Keratinocyte (primary cell): ENCODE measurements at regions not wholly inside any gene's neighbourhood (a gene's known extent, or its start where the extent isn't known, plus 50 kb on each side); places are given as distances from the start of the nearest gene placed in this dataset.
"Not testable (repeated sequence)": the region's sequence is repeated elsewhere in the genome, so short reads cannot be mapped to it uniquely, and the experiment has no call there.

ENCODE experiments used
- DNase-seq: peaks from one replicate; pipeline ENCODE4 v3.0.0-alpha.2; 2011; ENCODE audit warnings: low read depth, missing footprints, low spot score
- FAIRE-seq: peaks from 2 replicates; lab custom pipeline; 2011; peaks lifted over from hg19 to GRCh38; lab: Jason Lieb, UNC
- H2AFZ ChIP-seq: 2 replicates; pipeline ENCODE4 v1.6.0; 2012; ENCODE audit warnings: low read length, control low read depth, inconsistent platforms; ENCODE audit not compliant: control insufficient read depth
- H3K27ac ChIP-seq: 2 replicates; pipeline ENCODE4 v1.5.1; 2011; ENCODE audit warnings: low read length; ENCODE audit not compliant: control insufficient read depth, insufficient read depth
- H3K27me3 ChIP-seq: 3 replicates; pipeline ENCODE4 v1.6.0; 2011; ENCODE audit warnings: low read length; ENCODE audit not compliant: control insufficient read depth, insufficient read depth; ENCODE audit errors: extremely low read depth
- H3K36me3 ChIP-seq, 2 experiments: 2 replicates in 1 of 2; 3 replicates in 1 of 2; pipeline ENCODE4 v1.5.1; 2011; ENCODE audit warnings: low read length in 2 of 2, mild to moderate bottlenecking in 1 of 2; ENCODE audit not compliant: control insufficient read depth in 2 of 2, insufficient read depth in 2 of 2; ENCODE audit errors: extremely low read depth in 1 of 2
- H3K4me1 ChIP-seq: 3 replicates; pipeline ENCODE4 v1.5.1; 2011; ENCODE audit warnings: low read length; ENCODE audit not compliant: control insufficient read depth, insufficient read depth; ENCODE audit errors: extremely low read depth
- H3K4me2 ChIP-seq: 3 replicates; pipeline ENCODE4 v1.6.0; 2011; ENCODE audit warnings: low read depth, low read length; ENCODE audit not compliant: control insufficient read depth, insufficient read depth; ENCODE audit errors: extremely low read depth
- H3K4me3 ChIP-seq, 3 experiments: fragments of 200-600 bp in 1 of 3; sonication (generic) in 1 of 3; 2 replicates in 2 of 3; 3 replicates in 1 of 3; pipeline ENCODE4 v1.5.1; 2011 to 2016; ENCODE audit warnings: low read length in 3 of 3, mild to moderate bottlenecking in 3 of 3, control low read depth in 2 of 3, inconsistent platforms in 1 of 3, low read depth in 1 of 3, mixed read lengths in 1 of 3, mixed run types in 1 of 3, moderate library complexity in 1 of 3; ENCODE audit not compliant: control insufficient read depth in 2 of 3, insufficient read depth in 2 of 3; ENCODE audit errors: extremely low read depth in 1 of 3
- H3K79me2 ChIP-seq: 2 replicates; pipeline ENCODE4 v1.6.0; 2012; ENCODE audit warnings: low read length; ENCODE audit not compliant: control insufficient read depth, insufficient read depth
- H3K9ac ChIP-seq: 3 replicates; pipeline ENCODE4 v1.6.0; 2011; ENCODE audit warnings: low read length; ENCODE audit not compliant: control insufficient read depth, insufficient read depth; ENCODE audit errors: extremely low read depth
- H3K9me1 ChIP-seq: 3 replicates; pipeline ENCODE4 v1.6.0; 2011; ENCODE audit warnings: low read length; ENCODE audit not compliant: control insufficient read depth, insufficient read depth; ENCODE audit errors: extremely low read depth
- H3K9me3 ChIP-seq: 2 replicates; pipeline ENCODE4 v1.5.1; 2012; ENCODE audit warnings: low read depth, low read length; ENCODE audit not compliant: control insufficient read depth
- H4K20me1 ChIP-seq: 3 replicates; pipeline ENCODE4 v1.6.0; 2011; ENCODE audit warnings: low read length; ENCODE audit not compliant: control insufficient read depth, insufficient read depth; ENCODE audit errors: extremely low read depth
- EZH2 ChIP-seq: IDR thresholded peaks from one replicate; pipeline ENCODE4 v1.6.1; 2012; ENCODE audit warnings: inconsistent platforms, mild to moderate bottlenecking, low read length, moderate library complexity
- dilution Hi-C: fragments of 300-500 bp; cut with MboI; formaldehyde crosslinking; loops from one replicate; pipeline ENCODE4 v1.7.0; 2020; ENCODE audit warnings: low sequenced_read_pairs; ENCODE audit not compliant: extremely low pct_ligation_motif_present
- TF ChIP-seq, protein P1 (sequence below), 3 experiments: IDR thresholded peaks in 1 of 3; conservative IDR thresholded peaks in 1 of 3; optimal IDR thresholded peaks in 1 of 3; 2 replicates in 2 of 3; 3 replicates in 1 of 3; pipeline versions ENCODE3 to v1.5.1; 2011; ENCODE audit warnings: low read length in 3 of 3, mild to moderate bottlenecking in 3 of 3, moderate library complexity in 2 of 3, control low read depth in 1 of 3, inconsistent platforms in 1 of 3; ENCODE audit not compliant: insufficient read depth in 2 of 3; ENCODE audit errors: extremely low read depth in 1 of 3

DNA sequence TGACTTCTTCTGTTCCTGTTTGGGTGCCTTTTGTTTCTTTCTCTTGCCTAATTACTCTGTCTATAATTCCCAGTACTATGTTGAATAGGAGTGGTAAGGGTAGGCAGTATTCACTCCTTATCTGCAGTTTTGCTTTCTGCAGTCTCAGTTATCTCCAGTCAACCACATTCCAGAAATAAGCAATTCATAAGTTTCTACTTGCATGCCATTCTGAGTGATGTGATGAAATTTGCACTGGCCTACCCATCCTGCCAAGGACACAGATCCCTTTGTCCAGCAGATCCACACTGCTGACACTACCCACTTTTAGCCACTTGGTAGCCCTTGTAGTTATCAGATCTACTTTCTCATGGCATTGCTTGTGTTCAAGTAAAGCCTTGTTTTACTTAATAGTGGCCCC lies 971.6 kb upstream of the INTU start:
- Histone ChIP-seq H3K4me2 (no peak overlapping the region), H2AFZ (no peak overlapping the region), H3K36me3 (no peaks in the 10 kb centered on the region), H3K9ac (no peak overlapping the region), H3K9me1 (no peaks in the 10 kb centered on the region), H3K4me3 (no peak overlapping the region), H3K27ac (no peak overlapping the region), H3K9me3 (no peaks in the 10 kb centered on the region), H3K27me3 (no peaks in the 10 kb centered on the region), H4K20me1 (no peaks in the 10 kb centered on the region), H3K79me2 (no peaks in the 10 kb centered on the region), H3K4me1 (no peaks in the 10 kb centered on the region)
- FAIRE-seq (no peak), DNase-seq (no peak)
- dilution Hi-C loops: no loop called here
- TF ChIP-seq, protein P1, sequence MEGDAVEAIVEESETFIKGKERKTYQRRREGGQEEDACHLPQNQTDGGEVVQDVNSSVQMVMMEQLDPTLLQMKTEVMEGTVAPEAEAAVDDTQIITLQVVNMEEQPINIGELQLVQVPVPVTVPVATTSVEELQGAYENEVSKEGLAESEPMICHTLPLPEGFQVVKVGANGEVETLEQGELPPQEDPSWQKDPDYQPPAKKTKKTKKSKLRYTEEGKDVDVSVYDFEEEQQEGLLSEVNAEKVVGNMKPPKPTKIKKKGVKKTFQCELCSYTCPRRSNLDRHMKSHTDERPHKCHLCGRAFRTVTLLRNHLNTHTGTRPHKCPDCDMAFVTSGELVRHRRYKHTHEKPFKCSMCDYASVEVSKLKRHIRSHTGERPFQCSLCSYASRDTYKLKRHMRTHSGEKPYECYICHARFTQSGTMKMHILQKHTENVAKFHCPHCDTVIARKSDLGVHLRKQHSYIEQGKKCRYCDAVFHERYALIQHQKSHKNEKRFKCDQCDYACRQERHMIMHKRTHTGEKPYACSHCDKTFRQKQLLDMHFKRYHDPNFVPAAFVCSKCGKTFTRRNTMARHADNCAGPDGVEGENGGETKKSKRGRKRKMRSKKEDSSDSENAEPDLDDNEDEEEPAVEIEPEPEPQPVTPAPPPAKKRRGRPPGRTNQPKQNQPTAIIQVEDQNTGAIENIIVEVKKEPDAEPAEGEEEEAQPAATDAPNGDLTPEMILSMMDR (optimal IDR thresholded peaks at IDR 0.05 in 1 of 3, IDR thresholded peaks at IDR 0.05 in 1 of 3, conservative IDR thresholded peaks at IDR 0.05 in 1 of 3; ENCODE audit: extremely low read depth in 1 of 3, insufficient read depth in 2 of 3, low read length in 3 of 3): no peak
- TF ChIP-seq EZH2: no peak

DNA sequence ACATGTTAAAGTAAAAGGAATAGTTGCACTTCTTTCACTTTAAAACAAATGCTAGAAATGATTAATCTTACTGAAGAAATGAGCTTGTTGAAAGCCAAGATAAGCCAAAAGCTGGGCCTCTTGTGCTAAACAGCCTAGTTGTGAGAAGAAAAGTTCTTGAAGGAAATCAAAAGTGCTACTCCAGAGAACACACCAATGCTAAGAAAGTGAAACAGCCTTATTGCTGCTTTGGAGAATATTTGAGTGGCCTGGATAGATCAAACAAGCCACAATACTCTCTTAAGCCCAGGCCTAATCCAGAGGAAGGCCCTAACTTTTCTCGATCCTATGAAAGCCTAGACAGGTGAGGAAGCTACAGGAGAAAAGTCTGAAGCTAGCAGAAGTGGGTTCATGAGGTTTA lies 967.9 kb upstream of the INTU start:
- FAIRE-seq: no peak
- Histone ChIP-seq H2AFZ (no peak overlapping the region), H3K36me3 (no peaks in the 10 kb centered on the region)

DNA sequence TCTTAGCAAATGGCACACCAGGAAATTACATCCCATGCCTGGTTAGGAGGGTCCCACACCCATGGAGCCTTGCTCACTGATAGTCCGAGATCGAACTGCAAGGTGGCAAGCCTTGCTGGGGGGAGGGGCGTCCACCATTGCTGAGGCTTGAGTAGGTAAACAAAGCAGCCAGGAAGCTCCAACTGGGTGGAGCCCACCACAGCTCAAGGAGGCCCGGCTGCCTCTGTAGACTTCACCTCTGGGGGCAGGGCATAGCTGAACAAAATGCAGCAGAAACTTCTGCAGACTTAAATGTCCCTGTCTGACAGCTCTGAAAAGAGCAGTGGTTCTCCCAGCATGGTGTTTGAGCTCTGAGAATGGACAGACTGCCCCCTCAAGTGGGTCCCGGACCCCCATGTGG lies 962.7 kb upstream of the INTU start:
- H3K4me3 ChIP-seq, dilution Hi-C loops: not testable (repeated sequence)

More for the DNA sequence above, 967.9 kb upstream of the INTU start:
- H3K9me1 ChIP-seq: no peaks in the 10 kb centered on the region
- no peak overlapping the region for H3K4me2 ChIP-seq
- H4K20me1 ChIP-seq: no peaks in the 10 kb centered on the region
- dilution Hi-C loops: no loop called here
- no peaks in the 10 kb centered on the region for H3K9me3 ChIP-seq
- no peaks in the 10 kb centered on the region for H3K4me1 ChIP-seq
- DNase-seq: no peak
- H3K4me3 ChIP-seq: no peak overlapping the region
- H3K27me3 ChIP-seq: no peaks in the 10 kb centered on the region
- H3K27ac ChIP-seq: no peak overlapping the region
- TF ChIP-seq, protein P1 (optimal IDR thresholded peaks at IDR 0.05 in 1 of 3, IDR thresholded peaks at IDR 0.05 in 1 of 3, conservative IDR thresholded peaks at IDR 0.05 in 1 of 3; ENCODE audit: extremely low read depth in 1 of 3, insufficient read depth in 2 of 3, low read length in 3 of 3): no peak
- no peak for TF ChIP-seq EZH2
- H3K79me2 ChIP-seq: no peaks in the 10 kb centered on the region
- H3K9ac ChIP-seq: no peak overlapping the region

More for the DNA sequence above, 962.7 kb upstream of the INTU start:
- not testable (repeated sequence) for FAIRE-seq, H4K20me1 ChIP-seq, H3K9me1 ChIP-seq, H3K9ac ChIP-seq, H3K4me1 ChIP-seq, H2AFZ ChIP-seq, DNase-seq, H3K79me2 ChIP-seq, H3K27ac ChIP-seq, H3K36me3 ChIP-seq, H3K9me3 ChIP-seq, H3K4me2 ChIP-seq, H3K27me3 ChIP-seq
